ENCODE measurements at regions not wholly inside any gene's neighbourhood (a gene's known extent, or its start where the extent isn't known, plus 50 kb on each side); places are given as distances from the start of the nearest gene placed in this dataset.

DNA sequence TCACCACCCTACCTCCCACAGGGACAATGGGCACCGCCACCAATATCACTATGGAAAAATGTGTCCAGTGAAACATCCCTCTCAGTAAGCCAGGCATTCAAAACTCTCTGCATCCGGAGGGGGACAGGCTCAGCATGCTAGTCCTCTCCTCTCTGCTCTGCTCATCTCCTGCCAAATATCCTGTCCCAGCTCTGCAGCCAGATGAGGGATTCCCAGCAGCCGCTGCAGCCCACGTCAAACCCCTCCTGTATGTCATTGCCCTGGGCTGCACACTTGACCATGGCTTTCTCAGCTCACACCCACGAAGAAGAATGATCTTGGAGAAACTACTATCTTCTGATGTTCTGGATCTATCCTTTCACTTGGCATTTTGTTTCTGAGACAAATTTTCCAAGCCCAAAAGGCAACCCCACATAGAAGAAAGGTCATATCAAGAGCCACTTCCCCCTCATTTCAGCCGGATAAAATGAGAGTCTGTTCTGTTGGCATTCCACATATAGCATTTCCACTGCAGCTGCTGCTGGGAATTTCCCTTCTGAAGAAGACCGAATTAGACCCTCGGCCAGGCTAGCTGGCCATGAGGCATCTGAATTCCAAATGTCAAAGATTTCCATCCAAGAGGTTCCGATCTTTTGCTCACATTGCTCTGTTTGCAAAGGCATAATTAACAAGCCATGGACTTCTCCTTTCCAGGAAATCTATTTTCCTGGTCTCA lies 338.0 kb downstream of the ACTL7B start:
- no peak overlapping the region for H3K27ac ChIP-seq (ENCODE audit: low read depth in 1 of 2, low read length in 2 of 2)
- TF ChIP-seq, protein P1, sequence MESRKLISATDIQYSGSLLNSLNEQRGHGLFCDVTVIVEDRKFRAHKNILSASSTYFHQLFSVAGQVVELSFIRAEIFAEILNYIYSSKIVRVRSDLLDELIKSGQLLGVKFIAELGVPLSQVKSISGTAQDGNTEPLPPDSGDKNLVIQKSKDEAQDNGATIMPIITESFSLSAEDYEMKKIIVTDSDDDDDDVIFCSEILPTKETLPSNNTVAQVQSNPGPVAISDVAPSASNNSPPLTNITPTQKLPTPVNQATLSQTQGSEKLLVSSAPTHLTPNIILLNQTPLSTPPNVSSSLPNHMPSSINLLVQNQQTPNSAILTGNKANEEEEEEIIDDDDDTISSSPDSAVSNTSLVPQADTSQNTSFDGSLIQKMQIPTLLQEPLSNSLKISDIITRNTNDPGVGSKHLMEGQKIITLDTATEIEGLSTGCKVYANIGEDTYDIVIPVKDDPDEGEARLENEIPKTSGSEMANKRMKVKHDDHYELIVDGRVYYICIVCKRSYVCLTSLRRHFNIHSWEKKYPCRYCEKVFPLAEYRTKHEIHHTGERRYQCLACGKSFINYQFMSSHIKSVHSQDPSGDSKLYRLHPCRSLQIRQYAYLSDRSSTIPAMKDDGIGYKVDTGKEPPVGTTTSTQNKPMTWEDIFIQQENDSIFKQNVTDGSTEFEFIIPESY (IDR thresholded peaks at IDR 0.05) = no peak
- peak; percentile 43 for TF ChIP-seq NR2F2 (IDR thresholded peaks at IDR 0.05)
- H3K4me3 ChIP-seq (ENCODE audit: low read depth in 1 of 3, low read length in 3 of 3) = no peak overlapping the region
- no peak overlapping the region for H3K9ac ChIP-seq (ENCODE audit: low read depth in 1 of 2, low read length in 2 of 2)
- no peaks in the 10 kb centered on the region for H3K36me3 ChIP-seq (ENCODE audit: control insufficient read depth in 4 of 4, insufficient read depth in 3 of 4, low read depth in 1 of 4, low read length in 3 of 4)
- no peaks in the 10 kb centered on the region for H3K9me3 ChIP-seq (ENCODE audit: control insufficient read depth in 4 of 4, low read length in 3 of 4)
- WGBS = 75% methylated on average over 9 of the region's 9 CpGs
- H3K4me1 ChIP-seq (ENCODE audit: control insufficient read depth in 4 of 4, insufficient read depth in 4 of 4, low read length in 3 of 4) = no peaks in the 10 kb centered on the region
- H3K27me3 ChIP-seq (ENCODE audit: control insufficient read depth in 4 of 4, insufficient read depth in 4 of 4, low read length in 3 of 4) = no peaks in the 10 kb centered on the region
- DNase-seq (ENCODE audit: low spot score) = no peak

DNA sequence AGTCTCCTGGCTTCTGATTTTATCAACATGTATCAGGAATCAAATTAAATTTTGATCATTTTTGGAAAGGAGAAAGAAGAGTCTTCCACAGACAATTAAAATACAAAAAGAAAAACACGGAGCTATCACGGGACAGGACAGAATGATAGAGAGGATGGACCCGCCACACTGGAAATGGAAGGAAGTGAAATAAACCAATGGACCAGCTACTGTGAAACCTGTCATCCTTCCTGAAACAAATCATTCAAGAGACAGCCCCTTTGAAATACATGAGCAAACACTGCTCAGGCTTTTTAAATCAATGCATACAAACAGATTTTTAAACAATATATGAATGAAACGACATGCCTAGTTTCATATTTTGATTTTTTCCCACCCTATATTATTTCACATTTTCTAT lies 339.4 kb downstream of the ACTL7B start:
- H3K27me3 ChIP-seq (ENCODE audit: control insufficient read depth in 4 of 4, insufficient read depth in 4 of 4, low read length in 3 of 4) = no peaks in the 10 kb centered on the region
- H3K36me3 ChIP-seq (ENCODE audit: control insufficient read depth in 4 of 4, insufficient read depth in 3 of 4, low read depth in 1 of 4, low read length in 3 of 4) = no peaks in the 10 kb centered on the region
- H3K9ac ChIP-seq (ENCODE audit: low read depth in 1 of 2, low read length in 2 of 2) = no peak overlapping the region
- H3K4me3 ChIP-seq (ENCODE audit: low read depth in 1 of 3, low read length in 3 of 3) = no peak overlapping the region
- H3K4me1 ChIP-seq (ENCODE audit: control insufficient read depth in 4 of 4, insufficient read depth in 4 of 4, low read length in 3 of 4) = no peaks in the 10 kb centered on the region
- H3K9me3 ChIP-seq (ENCODE audit: control insufficient read depth in 4 of 4, low read length in 3 of 4) = no peaks in the 10 kb centered on the region
- no peak for TF ChIP-seq FOXA2 (IDR thresholded peaks at IDR 0.05)
- TF ChIP-seq GABPA (IDR thresholded peaks at IDR 0.05 in 1 of 2, conservative IDR thresholded peaks at IDR 0.05 in 1 of 2) = no peak
- TF ChIP-seq EGR1 (IDR thresholded peaks at IDR 0.05; ENCODE audit: low read depth in 2 of 2) = no peak
- no peak for TF ChIP-seq HNF4A (conservative IDR thresholded peaks at IDR 0.05)
- TF ChIP-seq, protein P2, sequence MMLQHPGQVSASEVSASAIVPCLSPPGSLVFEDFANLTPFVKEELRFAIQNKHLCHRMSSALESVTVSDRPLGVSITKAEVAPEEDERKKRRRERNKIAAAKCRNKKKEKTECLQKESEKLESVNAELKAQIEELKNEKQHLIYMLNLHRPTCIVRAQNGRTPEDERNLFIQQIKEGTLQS (IDR thresholded peaks at IDR 0.05) = no peak
- TF ChIP-seq SP1 (IDR thresholded peaks at IDR 0.05) = no peak
- TF ChIP-seq, protein P3, sequence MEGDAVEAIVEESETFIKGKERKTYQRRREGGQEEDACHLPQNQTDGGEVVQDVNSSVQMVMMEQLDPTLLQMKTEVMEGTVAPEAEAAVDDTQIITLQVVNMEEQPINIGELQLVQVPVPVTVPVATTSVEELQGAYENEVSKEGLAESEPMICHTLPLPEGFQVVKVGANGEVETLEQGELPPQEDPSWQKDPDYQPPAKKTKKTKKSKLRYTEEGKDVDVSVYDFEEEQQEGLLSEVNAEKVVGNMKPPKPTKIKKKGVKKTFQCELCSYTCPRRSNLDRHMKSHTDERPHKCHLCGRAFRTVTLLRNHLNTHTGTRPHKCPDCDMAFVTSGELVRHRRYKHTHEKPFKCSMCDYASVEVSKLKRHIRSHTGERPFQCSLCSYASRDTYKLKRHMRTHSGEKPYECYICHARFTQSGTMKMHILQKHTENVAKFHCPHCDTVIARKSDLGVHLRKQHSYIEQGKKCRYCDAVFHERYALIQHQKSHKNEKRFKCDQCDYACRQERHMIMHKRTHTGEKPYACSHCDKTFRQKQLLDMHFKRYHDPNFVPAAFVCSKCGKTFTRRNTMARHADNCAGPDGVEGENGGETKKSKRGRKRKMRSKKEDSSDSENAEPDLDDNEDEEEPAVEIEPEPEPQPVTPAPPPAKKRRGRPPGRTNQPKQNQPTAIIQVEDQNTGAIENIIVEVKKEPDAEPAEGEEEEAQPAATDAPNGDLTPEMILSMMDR (IDR thresholded peaks at IDR 0.05; ENCODE audit: low read depth, low read length, missing input control) = no peak
- no peak for TF ChIP-seq FOXA1 (IDR thresholded peaks at IDR 0.05)
- TF ChIP-seq, protein P4, sequence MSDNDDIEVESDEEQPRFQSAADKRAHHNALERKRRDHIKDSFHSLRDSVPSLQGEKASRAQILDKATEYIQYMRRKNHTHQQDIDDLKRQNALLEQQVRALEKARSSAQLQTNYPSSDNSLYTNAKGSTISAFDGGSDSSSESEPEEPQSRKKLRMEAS (IDR thresholded peaks at IDR 0.05) = no peak
- TF ChIP-seq HNF4G (IDR thresholded peaks at IDR 0.05) = no peak
- TF ChIP-seq NR2F2 (IDR thresholded peaks at IDR 0.05) = no peak
- no peak for TF ChIP-seq RAD21 (IDR thresholded peaks at IDR 0.05)
- TF ChIP-seq JUND (IDR thresholded peaks at IDR 0.05) = no peak
- TF ChIP-seq, protein P5, sequence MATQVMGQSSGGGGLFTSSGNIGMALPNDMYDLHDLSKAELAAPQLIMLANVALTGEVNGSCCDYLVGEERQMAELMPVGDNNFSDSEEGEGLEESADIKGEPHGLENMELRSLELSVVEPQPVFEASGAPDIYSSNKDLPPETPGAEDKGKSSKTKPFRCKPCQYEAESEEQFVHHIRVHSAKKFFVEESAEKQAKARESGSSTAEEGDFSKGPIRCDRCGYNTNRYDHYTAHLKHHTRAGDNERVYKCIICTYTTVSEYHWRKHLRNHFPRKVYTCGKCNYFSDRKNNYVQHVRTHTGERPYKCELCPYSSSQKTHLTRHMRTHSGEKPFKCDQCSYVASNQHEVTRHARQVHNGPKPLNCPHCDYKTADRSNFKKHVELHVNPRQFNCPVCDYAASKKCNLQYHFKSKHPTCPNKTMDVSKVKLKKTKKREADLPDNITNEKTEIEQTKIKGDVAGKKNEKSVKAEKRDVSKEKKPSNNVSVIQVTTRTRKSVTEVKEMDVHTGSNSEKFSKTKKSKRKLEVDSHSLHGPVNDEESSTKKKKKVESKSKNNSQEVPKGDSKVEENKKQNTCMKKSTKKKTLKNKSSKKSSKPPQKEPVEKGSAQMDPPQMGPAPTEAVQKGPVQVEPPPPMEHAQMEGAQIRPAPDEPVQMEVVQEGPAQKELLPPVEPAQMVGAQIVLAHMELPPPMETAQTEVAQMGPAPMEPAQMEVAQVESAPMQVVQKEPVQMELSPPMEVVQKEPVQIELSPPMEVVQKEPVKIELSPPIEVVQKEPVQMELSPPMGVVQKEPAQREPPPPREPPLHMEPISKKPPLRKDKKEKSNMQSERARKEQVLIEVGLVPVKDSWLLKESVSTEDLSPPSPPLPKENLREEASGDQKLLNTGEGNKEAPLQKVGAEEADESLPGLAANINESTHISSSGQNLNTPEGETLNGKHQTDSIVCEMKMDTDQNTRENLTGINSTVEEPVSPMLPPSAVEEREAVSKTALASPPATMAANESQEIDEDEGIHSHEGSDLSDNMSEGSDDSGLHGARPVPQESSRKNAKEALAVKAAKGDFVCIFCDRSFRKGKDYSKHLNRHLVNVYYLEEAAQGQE (IDR thresholded peaks at IDR 0.05) = no peak
- TF ChIP-seq, protein P1 (IDR thresholded peaks at IDR 0.05) = no peak
- TF ChIP-seq TAF1 (conservative IDR thresholded peaks at IDR 0.05) = no peak
- DNase-seq (ENCODE audit: low spot score) = no peak
- 74% methylated on average over 4 of the region's 4 CpGs for WGBS
- no peak overlapping the region for H3K27ac ChIP-seq (ENCODE audit: low read depth in 1 of 2, low read length in 2 of 2)
